KMS-11 (cell line): ENCODE measurements at regions not wholly inside any gene's neighbourhood (a gene's known extent, or its start where the extent isn't known, plus 50 kb on each side); places are given as distances from the start of the nearest gene placed in this dataset.
"Not testable (repeated sequence)": the region's sequence is repeated elsewhere in the genome, so short reads cannot be mapped to it uniquely, and the experiment has no call there.

ENCODE experiments used
- H2AFZ ChIP-seq: fragments of 200-600 bp; sonication (generic); 2 replicates; pipeline ENCODE4 v1.6.1; 2016; ENCODE audit warnings: antibody characterized with exemption, mixed run types, low read depth
- H3K27ac ChIP-seq: fragments of 200-600 bp; sonication (generic); 2 replicates; pipeline ENCODE4 v1.6.1; 2016; ENCODE audit warnings: mild to moderate bottlenecking, mixed run types
- H3K27me3 ChIP-seq: fragments of 200-600 bp; sonication (generic); 2 replicates; pipeline ENCODE4 v1.6.1; 2017; ENCODE audit warnings: mild to moderate bottlenecking, low read depth, mixed run types, moderate library complexity; ENCODE audit not compliant: insufficient read depth
- H3K36me3 ChIP-seq: fragments of 200-600 bp; sonication (generic); 2 replicates; pipeline ENCODE4 v1.6.1; 2017; ENCODE audit warnings: mild to moderate bottlenecking, mixed run types; ENCODE audit not compliant: insufficient read depth
- H3K4me1 ChIP-seq: fragments of 200-600 bp; sonication (generic); 2 replicates; pipeline ENCODE4 v1.6.1; 2016; ENCODE audit warnings: mild to moderate bottlenecking, low read depth, mixed run types; ENCODE audit not compliant: poor library complexity, severe bottlenecking
- H3K4me2 ChIP-seq: fragments of 200-600 bp; sonication (generic); 2 replicates; pipeline ENCODE4 v1.7.0; 2016; ENCODE audit warnings: mild to moderate bottlenecking, mixed run types
- H3K4me3 ChIP-seq: fragments of 200-600 bp; sonication (generic); IDR thresholded peaks from 2 replicates; pipeline ENCODE4 v1.6.1; 2017; ENCODE audit warnings: low read depth, low read length, mixed read lengths; ENCODE audit not compliant: insufficient read depth
- H3K79me2 ChIP-seq: fragments of 200-600 bp; sonication (generic); 2 replicates; pipeline ENCODE4 v1.6.1; 2016; ENCODE audit warnings: low read depth, mixed run types; ENCODE audit not compliant: insufficient read depth
- H3K9ac ChIP-seq: fragments of 200-600 bp; sonication (generic); 2 replicates; pipeline ENCODE4 v1.6.1; 2016; ENCODE audit warnings: mild to moderate bottlenecking, mixed run types
- H4K20me1 ChIP-seq: fragments of 200-600 bp; sonication (generic); 2 replicates; pipeline ENCODE4 v1.6.1; 2016; ENCODE audit warnings: mild to moderate bottlenecking, mixed run types; ENCODE audit not compliant: insufficient read depth
- CTCF ChIP-seq: fragments of 200-600 bp; sonication (generic); conservative IDR thresholded peaks from 2 replicates; pipeline ENCODE4 v1.6.1; 2017; ENCODE audit warnings: low read depth, mild to moderate bottlenecking, antibody characterized with exemption, low read length, moderate library complexity, mixed read lengths

- Histone ChIP-seq H3K4me2 (no peak overlapping the region), H3K36me3 (no peaks in the 10 kb centered on the region), H3K9ac (no peak overlapping the region), H3K4me3 (no peak overlapping the region), H3K27ac (no peak overlapping the region), H3K4me1 (no peaks in the 10 kb centered on the region), H3K27me3 (no peaks in the 10 kb centered on the region), H3K79me2 (no peaks in the 10 kb centered on the region), H2AFZ (no peak overlapping the region), H4K20me1 (no peaks in the 10 kb centered on the region)
- no peak for TF ChIP-seq CTCF
These were observed 106.3 kb downstream of the TRIM43 start for GRCh38 chr2:95698146-95698545.

- H3K36me3 ChIP-seq, H2AFZ ChIP-seq, H3K27ac ChIP-seq, H4K20me1 ChIP-seq, H3K27me3 ChIP-seq, H3K9ac ChIP-seq, H3K79me2 ChIP-seq, H3K4me2 ChIP-seq, H3K4me1 ChIP-seq, H3K4me3 ChIP-seq: not testable (repeated sequence)
These were observed 107.7 kb downstream of the TRIM43 start for GRCh38 chr2:95699201-95700184.

- no peak for TF ChIP-seq CTCF
These were observed 108.7 kb downstream of the TRIM43 start for GRCh38 chr2:95700519-95700918.

GRCh38 chr2:95702471-95702870 lies 110.7 kb downstream of the TRIM43 start:
- Histone ChIP-seq H3K4me1 (no peaks in the 10 kb centered on the region), H3K4me2 (no peak overlapping the region), H3K27ac (no peak overlapping the region), H3K4me3 (no peak overlapping the region), H3K9ac (no peak overlapping the region), H3K27me3 (no peaks in the 10 kb centered on the region), H3K79me2 (no peaks in the 10 kb centered on the region), H3K36me3 (no peaks in the 10 kb centered on the region), H2AFZ (no peak overlapping the region), H4K20me1 (no peaks in the 10 kb centered on the region)
- no peak for TF ChIP-seq CTCF

More at GRCh38 chr2:95700519-95700918, 108.7 kb downstream of the TRIM43 start:
- H3K9ac ChIP-seq: no peak overlapping the region
- no peaks in the 10 kb centered on the region for H4K20me1 ChIP-seq
- H3K36me3 ChIP-seq: no peaks in the 10 kb centered on the region
- no peaks in the 10 kb centered on the region for H3K4me1 ChIP-seq
- no peak overlapping the region for H3K4me3 ChIP-seq
- no peak overlapping the region for H2AFZ ChIP-seq
- no peak overlapping the region for H3K27ac ChIP-seq
- H3K4me2 ChIP-seq: no peak overlapping the region
- no peaks in the 10 kb centered on the region for H3K79me2 ChIP-seq
- no peaks in the 10 kb centered on the region for H3K27me3 ChIP-seq

DNA sequence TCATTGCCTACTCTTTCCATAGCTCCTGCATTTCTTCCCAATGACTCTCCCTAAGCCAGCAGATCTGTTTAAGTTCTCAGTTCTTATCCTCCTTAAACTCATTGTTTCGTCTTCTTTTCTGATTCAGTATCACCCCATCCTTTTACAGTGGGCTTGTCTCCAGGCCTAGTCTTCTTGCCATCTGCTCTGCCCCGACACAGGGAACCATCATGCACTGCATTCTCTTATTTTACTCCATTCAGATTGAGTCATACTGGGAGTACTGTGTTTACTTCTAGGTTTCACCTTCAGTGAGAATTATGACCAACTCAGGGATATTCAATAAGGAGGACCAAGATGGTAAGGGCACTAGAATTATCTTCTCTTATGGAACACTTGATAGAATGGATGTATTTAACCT lies 115.4 kb downstream of the TRIM43 start:
- H4K20me1 ChIP-seq, H3K9ac ChIP-seq, H3K79me2 ChIP-seq, H3K36me3 ChIP-seq, H3K27ac ChIP-seq, H3K4me3 ChIP-seq, H2AFZ ChIP-seq, H3K4me1 ChIP-seq, H3K4me2 ChIP-seq, H3K27me3 ChIP-seq: not testable (repeated sequence)
